CD14-positive monocyte (primary cell): ENCODE measurements at regions not wholly inside any gene's neighbourhood (a gene's known extent, or its start where the extent isn't known, plus 50 kb on each side); places are given as distances from the start of the nearest gene placed in this dataset.

Experiments used
- DNase-seq, 3 donors: peaks; one replicate each; pipeline ENCODE4 v3.0.0-alpha.2; 2011 to 2022
- H2AFZ ChIP-seq: 2 replicates; pipeline ENCODE4 v1.6.0; 2012; ENCODE audit warnings: mild to moderate bottlenecking, low read depth, low read length, inconsistent platforms; ENCODE audit not compliant: insufficient read depth, poor library complexity, severe bottlenecking
- H3K27ac ChIP-seq, 2 donors: 1 replicate in 1 of 2; 2 replicates in 1 of 2; pipeline ENCODE4 v1.5.1; 2012 to 2013; ENCODE audit warnings: low read length in 2 of 2, control low read depth in 1 of 2, inconsistent platforms in 1 of 2, low read depth in 1 of 2, mild to moderate bottlenecking in 1 of 2
- H3K27me3 ChIP-seq, 2 donors: one replicate each; pipeline versions ENCODE4 v1.6.0 to v1.6.1; 2011 to 2013; ENCODE audit warnings: low read length in 2 of 2; ENCODE audit not compliant: control insufficient read depth in 2 of 2, insufficient read depth in 2 of 2
- H3K36me3 ChIP-seq, 2 donors: replicated peaks in 1 of 2; 1 replicate in 1 of 2; 2 replicates in 1 of 2; pipeline versions ENCODE4 v1.5.1 to v1.6.1; 2012 to 2013; ENCODE audit warnings: low read length in 2 of 2, control low read depth in 1 of 2, inconsistent platforms in 1 of 2, mild to moderate bottlenecking in 1 of 2; ENCODE audit not compliant: insufficient read depth in 2 of 2, control insufficient read depth in 1 of 2
- H3K4me1 ChIP-seq, 2 donors: 1 replicate in 1 of 2; 2 replicates in 1 of 2; pipeline versions ENCODE4 v1.5.1 to v1.6.1; 2012 to 2013; ENCODE audit warnings: low read length in 2 of 2, control low read depth in 1 of 2, inconsistent platforms in 1 of 2, mild to moderate bottlenecking in 1 of 2, moderate library complexity in 1 of 2; ENCODE audit not compliant: insufficient read depth in 2 of 2, control insufficient read depth in 1 of 2
- H3K4me2 ChIP-seq: replicated peaks from 2 replicates; pipeline ENCODE3; 2012; ENCODE audit warnings: low read length, moderate library complexity, mild to moderate bottlenecking; ENCODE audit not compliant: poor library complexity, severe bottlenecking; ENCODE audit errors: extremely low read depth
- H3K4me3 ChIP-seq, 3 experiments: fragments of 200-600 bp in 1 of 3; sonication (generic) in 1 of 3; replicated peaks in 1 of 3; 1 replicate in 2 of 3; 2 replicates in 1 of 3; pipeline ENCODE4 v1.5.1; 2011 to 2013; ENCODE audit warnings: low read length in 3 of 3, mild to moderate bottlenecking in 3 of 3, control low read depth in 2 of 3, low read depth in 2 of 3, inconsistent platforms in 1 of 3, moderate library complexity in 1 of 3
- H3K79me2 ChIP-seq: 2 replicates; pipeline ENCODE4 v1.6.0; 2012; ENCODE audit warnings: mild to moderate bottlenecking, control low read depth, inconsistent platforms, low read length, moderate library complexity; ENCODE audit not compliant: insufficient read depth
- H3K9ac ChIP-seq: 2 replicates; pipeline ENCODE4 v1.6.0; 2017; ENCODE audit warnings: low read length, mild to moderate bottlenecking; ENCODE audit not compliant: insufficient read depth, poor library complexity, severe bottlenecking
- H3K9me3 ChIP-seq, 2 donors: replicated peaks in 1 of 2; 1 replicate in 1 of 2; 2 replicates in 1 of 2; pipeline versions ENCODE4 v1.5.1 to v1.6.1; 2012 to 2013; ENCODE audit warnings: low read length in 2 of 2, control low read depth in 1 of 2; ENCODE audit not compliant: control insufficient read depth in 1 of 2, insufficient read depth in 1 of 2
- H4K20me1 ChIP-seq: 2 replicates; pipeline ENCODE4 v1.6.0; 2012; ENCODE audit warnings: mild to moderate bottlenecking, low read length, control low read depth, moderate library complexity; ENCODE audit not compliant: insufficient read depth
- H3K27ac Mint-ChIP-seq, 7 donors: one replicate each; pipeline ENCODE4 v1.8.0; 2020; ENCODE audit warnings: mild to moderate bottlenecking in 7 of 7, mixed read lengths in 7 of 7, moderate library complexity in 6 of 7, inconsistent platforms in 2 of 7
- H3K27me3 Mint-ChIP-seq, 3 donors: one replicate each; pipeline ENCODE4 v1.8.0; 2021 to 2022; ENCODE audit warnings: low read depth in 3 of 3, mild to moderate bottlenecking in 3 of 3, mixed read lengths in 3 of 3, moderate library complexity in 3 of 3, inconsistent platforms in 1 of 3
- H3K36me3 Mint-ChIP-seq, 2 donors: one replicate each; pipeline ENCODE4 v1.8.0; 2020; ENCODE audit warnings: mixed read lengths in 2 of 2, inconsistent platforms in 1 of 2, mild to moderate bottlenecking in 1 of 2
- H3K4me1 Mint-ChIP-seq: one replicate; pipeline ENCODE4 v1.8.0; 2020; ENCODE audit warnings: mild to moderate bottlenecking, mixed read lengths
- H3K4me3 Mint-ChIP-seq, 2 donors: one replicate each; pipeline ENCODE4 v1.8.0; 2020; ENCODE audit warnings: mild to moderate bottlenecking in 2 of 2, mixed read lengths in 2 of 2, moderate library complexity in 1 of 2
- H3K9me3 Mint-ChIP-seq, 7 donors: one replicate each; pipeline ENCODE4 v1.8.0; 2020 to 2022; ENCODE audit warnings: mixed read lengths in 7 of 7, mild to moderate bottlenecking in 6 of 7, moderate library complexity in 6 of 7, inconsistent platforms in 2 of 7
- CTCF ChIP-seq: fragments of 200-600 bp; IDR thresholded peaks from one replicate; pipeline ENCODE4 v1.8.0; 2022; ENCODE audit warnings: antibody characterized with exemption, mild to moderate bottlenecking
- WGBS: methylation state at CpG from one replicate; pipeline ENCODE4 v1.1.5; 2013; ENCODE audit warnings: missing lambda C conversion rate; ENCODE audit not compliant: insufficient coverage; 5-methylcytosine and 5-hydroxymethylcytosine counted together
- intact Hi-C, 2 donors: fragments of 100-400 bp; cut with micrococcal nuclease; formaldehyde crosslinking; loops; one replicate each; pipeline versions ENCODE4 v1.15.0 to v1.15.1; 2023

- Histone ChIP-seq H3K36me3 (no peaks in the 10 kb centered on the region), H3K27ac (no peak overlapping the region), H3K27me3 (no peaks in the 10 kb centered on the region), H3K9me3 (peaks cover 0 to 3% of the 10 kb centered on the region in 2 donors), H3K4me2 (no peak overlapping the region), H3K9ac (no peak overlapping the region), H3K79me2 (no peaks in the 10 kb centered on the region), H3K4me3 (no peak overlapping the region), H4K20me1 (no peaks in the 10 kb centered on the region), H3K4me1 (peaks cover 20% of the 10 kb centered on the region in 2 donors), H2AFZ (no peak overlapping the region)
- TF ChIP-seq CTCF = no peak
- no CpG with 5 or more reads among the region's 3 CpGs for WGBS
- H3K4me1 Mint-ChIP-seq = peaks cover 18% of the 10 kb centered on the region
- H3K27me3 Mint-ChIP-seq = peaks cover 0 to 1% (median 0%) of the 10 kb centered on the region in 3 donors
- H3K27ac Mint-ChIP-seq = no peak overlapping the region
- H3K36me3 Mint-ChIP-seq = no peaks in the 10 kb centered on the region
- DNase-seq = no peak
- intact Hi-C loops = no loop called here
- H3K9me3 Mint-ChIP-seq = peaks cover 0 to 4% (median 2%) of the 10 kb centered on the region in 7 donors
- no peak overlapping the region for H3K4me3 Mint-ChIP-seq
These were observed 618.6 kb upstream of the CPEB2 start for GRCh38 chr4:14383652-14384051.

GRCh38 chr4:14384824-14385223 is 617.5 kb upstream of the CPEB2 start:
- TF ChIP-seq CTCF = no peak
- peaks cover 18% of the 10 kb centered on the region for H3K4me1 Mint-ChIP-seq
- Histone ChIP-seq H3K4me3 (no peak overlapping the region), H4K20me1 (no peaks in the 10 kb centered on the region), H3K27ac (no peak overlapping the region), H3K9ac (no peak overlapping the region), H3K4me2 (no peak overlapping the region), H3K79me2 (no peaks in the 10 kb centered on the region), H3K4me1 (peaks cover 20% of the 10 kb centered on the region in 2 donors), H3K36me3 (no peaks in the 10 kb centered on the region), H3K27me3 (no peaks in the 10 kb centered on the region), H3K9me3 (no peaks in the 10 kb centered on the region), H2AFZ (no peak overlapping the region)
- no peak overlapping the region for H3K4me3 Mint-ChIP-seq
- 100% methylated on average over 1 of the region's 1 CpG for WGBS
- H3K27me3 Mint-ChIP-seq = peaks cover 0 to 1% (median 0%) of the 10 kb centered on the region in 3 donors
- no peaks in the 10 kb centered on the region for H3K36me3 Mint-ChIP-seq
- DNase-seq = no peak
- H3K9me3 Mint-ChIP-seq = peaks cover 0 to 5% (median 1%) of the 10 kb centered on the region in 7 donors
- no peak overlapping the region for H3K27ac Mint-ChIP-seq
- intact Hi-C loops = no loop called here
